Gastrocnemius medialis (tissue), 4 donors: ENCODE measurements at regions not wholly inside any gene's neighbourhood (a gene's known extent, or its start where the extent isn't known, plus 50 kb on each side); places are given as distances from the start of the nearest gene placed in this dataset.

Source experiments
- CTCF ChIP-seq, 5 experiments: fragments of 450-650 bp in 3 of 5; fragments of 200-600 bp in 2 of 5; sonication (generic) in 2 of 5; IDR thresholded peaks in 4 of 5; conservative IDR thresholded peaks in 1 of 5; 1 replicate in 4 of 5; 2 replicates in 1 of 5; pipeline ENCODE4 v1.5.1; 2016 to 2019; ENCODE audit warnings: antibody characterized with exemption in 5 of 5, mild to moderate bottlenecking in 3 of 5, moderate library complexity in 3 of 5
- POLR2A ChIP-seq, 2 donors: fragments of 450-650 bp; IDR thresholded peaks; one replicate each; pipeline ENCODE4 v1.6.1; 2017; ENCODE audit warnings: antibody characterized with exemption in 2 of 2, mild to moderate bottlenecking in 2 of 2, moderate library complexity in 2 of 2

- TF ChIP-seq POLR2A (IDR thresholded peaks at IDR 0.05) = no peak
- TF ChIP-seq CTCF (IDR thresholded peaks at IDR 0.05 in 4 of 5, conservative IDR thresholded peaks at IDR 0.05 in 1 of 5) = no peak
These were observed 72.8 kb upstream of the NEIL3 start for GRCh38 chr4:177236886-177237285.
